HG03045 (cell line): ENCODE measurements at regions not wholly inside any gene's neighbourhood (a gene's known extent, or its start where the extent isn't known, plus 50 kb on each side); places are given as distances from the start of the nearest gene placed in this dataset.

Source experiments
- ATAC-seq: cut with Tn5 transposase; IDR thresholded peaks from one replicate; pipeline ENCODE4 v1.9.1; 2021; ENCODE audit warnings: mild to moderate bottlenecking, moderate library complexity; ENCODE audit not compliant: unreplicated experiment

DNA sequence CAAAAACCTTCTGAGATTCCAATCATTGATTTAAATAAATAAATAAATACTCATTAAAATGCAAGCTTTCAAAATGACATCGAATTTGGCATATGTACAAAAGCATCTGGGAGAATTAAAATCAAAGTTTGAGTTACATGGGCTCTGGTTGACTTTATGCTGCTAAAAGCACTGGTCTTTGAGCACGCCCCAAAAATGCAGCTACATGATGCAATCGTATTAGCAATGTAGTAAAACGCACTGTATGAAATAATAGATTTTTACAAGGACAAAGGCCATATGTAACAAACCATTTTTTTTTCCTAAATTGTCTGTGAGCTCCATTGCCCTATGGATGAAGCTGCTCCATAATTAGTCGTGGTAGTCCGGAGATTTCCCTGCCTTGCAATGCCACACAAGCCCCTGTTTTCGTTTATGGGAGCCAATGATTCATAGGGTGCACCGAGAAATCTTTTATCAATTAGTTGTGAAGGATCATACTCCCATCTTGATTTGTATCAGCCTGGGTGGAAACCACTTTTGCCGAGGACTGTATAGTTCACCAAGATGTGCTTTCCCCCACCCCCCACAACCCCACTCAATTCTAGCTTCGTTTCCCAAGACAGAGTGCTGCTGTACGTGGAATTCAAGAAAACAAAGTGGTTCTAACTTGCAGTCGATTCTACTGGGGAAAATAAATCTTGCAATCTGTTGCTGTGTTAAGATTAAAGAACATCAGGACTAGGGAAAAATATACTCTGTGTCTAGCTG lies 268.4 kb downstream of the IRS1 start:
- no peak for ATAC-seq

DNA sequence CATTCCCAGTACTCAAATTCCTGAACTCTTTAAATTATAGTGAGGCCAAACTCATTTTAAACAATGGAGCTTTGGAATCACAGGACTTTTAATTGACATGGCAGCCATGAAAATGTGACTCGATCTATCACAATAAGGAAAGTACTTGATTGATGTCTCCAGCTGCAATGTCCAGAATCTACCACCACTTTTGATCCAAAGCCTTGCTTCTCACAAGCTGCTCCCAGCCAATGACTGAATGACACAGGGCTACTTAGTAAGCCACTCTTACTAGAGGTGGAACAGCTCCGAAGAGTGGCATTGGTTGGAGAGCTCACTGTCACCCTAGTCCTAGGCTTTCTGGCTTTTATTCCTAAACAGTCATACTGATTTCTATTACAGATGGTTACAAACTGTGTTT lies 270.1 kb downstream of the IRS1 start:
- no peak for ATAC-seq

DNA sequence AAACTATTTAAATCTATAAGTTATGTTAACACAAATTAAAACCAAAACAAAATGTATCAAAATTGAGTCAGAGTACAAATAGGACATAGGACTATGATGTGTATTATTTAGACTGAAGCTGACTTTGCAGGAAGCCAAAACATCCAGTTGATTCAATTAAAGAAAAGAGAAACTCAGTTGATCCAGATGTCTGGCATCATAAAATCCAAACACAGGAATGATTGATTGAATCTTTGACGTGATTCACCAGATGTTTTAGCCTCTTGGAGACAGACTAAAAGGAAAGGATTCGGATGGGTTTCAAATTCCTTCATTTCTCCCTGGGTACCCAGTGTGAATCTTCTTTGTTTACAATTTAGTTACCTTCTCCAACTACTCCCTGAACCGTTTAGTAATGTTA lies 272.9 kb downstream of the IRS1 start:
- ATAC-seq = no peak

DNA sequence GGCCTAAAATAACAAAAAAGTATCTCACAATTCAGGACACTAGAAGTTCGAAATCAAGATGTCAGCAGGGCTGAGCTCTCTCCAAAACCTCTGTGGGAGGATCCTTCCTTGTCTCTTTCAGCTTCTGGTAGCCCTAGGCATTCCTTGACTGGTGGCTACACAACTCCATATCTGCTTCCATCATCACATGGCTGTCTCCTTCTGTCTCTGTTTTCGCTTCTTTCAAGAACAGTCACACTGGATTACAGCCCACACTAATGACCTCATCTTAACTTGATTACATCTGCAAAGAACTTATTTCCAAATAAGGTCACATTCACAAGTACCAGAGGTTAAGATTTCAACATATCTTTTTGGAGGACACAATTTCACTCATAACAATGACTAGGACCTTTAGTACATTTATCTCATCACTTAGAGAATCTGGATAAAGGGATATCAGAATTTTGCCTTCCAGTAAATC lies 275.2 kb downstream of the IRS1 start:
- no peak for ATAC-seq

DNA sequence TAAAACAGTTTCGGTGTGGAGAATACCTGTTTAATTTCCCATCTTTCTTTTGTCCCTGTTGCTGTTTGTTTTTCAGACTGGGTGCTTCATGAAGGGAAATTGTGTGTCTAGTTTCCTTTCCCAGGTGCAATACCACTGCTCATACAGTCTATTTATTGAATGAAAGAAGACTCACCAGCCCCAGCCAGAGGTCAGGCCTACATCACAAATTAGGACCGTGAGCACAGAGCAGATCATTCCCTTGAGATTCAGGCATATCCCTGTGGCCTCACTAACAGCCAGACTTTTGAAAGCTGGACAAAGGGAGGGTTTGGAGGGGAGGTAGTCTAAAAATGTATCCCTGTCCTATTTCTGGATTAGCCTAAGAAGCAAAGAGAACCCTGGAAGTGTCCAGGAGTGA lies 278.9 kb downstream of the IRS1 start:
- no peak for ATAC-seq

DNA sequence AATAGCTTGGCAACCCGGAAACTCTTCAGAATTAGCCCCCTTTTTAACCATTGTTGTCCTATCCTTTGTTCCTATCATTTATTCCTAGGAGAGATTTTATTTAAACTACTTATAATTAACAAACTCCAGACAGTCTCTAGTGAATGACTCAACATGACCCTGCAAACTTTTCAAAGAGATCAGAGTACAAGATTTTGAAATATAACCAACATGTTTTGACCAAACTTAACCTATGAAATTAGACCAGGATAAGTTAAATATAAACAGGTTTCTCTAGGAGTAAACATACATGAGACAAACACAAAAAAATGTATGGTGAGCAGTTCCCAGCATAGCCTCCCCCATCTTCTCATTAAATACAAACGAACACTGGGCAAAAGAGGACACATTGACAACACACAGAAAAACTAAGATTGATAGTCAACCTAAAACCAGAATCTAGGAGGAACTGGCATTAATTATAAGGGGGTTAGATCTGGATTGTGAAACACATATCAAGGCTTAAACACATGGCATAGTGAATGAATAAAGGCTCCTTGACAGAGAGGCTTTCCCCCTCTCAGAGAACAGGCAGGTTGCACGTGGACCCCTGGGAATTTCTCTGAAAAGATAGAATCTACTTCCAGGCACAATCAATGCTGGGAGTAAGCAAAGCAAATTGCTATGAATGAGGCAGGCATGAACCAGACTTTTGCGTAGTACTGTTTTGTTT lies 284.1 kb downstream of the IRS1 start:
- no peak for ATAC-seq

DNA sequence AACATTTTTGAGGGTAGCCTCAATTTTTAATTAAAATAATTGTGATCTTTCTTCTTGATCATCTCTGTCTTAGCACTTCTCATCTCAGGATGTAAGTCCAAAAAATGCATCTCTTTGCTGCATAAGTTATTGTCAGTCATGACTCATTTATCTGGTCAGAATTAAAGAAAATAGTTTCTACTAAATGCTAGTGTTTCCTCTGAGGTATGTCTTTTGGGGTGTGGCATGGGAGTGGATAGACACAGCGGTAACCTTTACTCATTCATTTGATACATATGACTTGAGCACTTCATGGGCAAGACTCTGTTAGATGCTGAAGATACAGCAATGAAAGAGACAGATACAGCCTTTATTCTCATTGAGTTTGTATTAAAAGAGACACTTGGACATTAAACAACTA lies 284.7 kb downstream of the IRS1 start:
- no peak for ATAC-seq

DNA sequence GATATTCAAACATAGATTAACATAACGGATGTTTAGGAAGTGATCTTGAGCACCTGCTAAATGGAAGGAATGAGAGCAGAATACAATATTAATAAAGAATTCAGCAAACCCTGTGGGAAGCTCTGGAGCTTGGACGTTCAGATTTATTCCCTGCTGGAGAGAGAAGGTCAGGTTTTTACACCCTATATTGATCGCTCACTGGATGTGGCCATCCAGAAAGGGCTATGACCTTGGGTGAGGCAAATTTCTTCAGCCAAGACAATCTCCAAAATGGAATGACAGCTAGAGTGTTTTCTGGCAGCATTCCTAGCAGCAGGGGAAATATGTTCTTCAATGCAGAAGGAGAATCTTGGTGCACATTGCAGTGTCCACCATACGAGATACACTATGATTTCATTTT lies 288.3 kb downstream of the IRS1 start:
- no peak for ATAC-seq

DNA sequence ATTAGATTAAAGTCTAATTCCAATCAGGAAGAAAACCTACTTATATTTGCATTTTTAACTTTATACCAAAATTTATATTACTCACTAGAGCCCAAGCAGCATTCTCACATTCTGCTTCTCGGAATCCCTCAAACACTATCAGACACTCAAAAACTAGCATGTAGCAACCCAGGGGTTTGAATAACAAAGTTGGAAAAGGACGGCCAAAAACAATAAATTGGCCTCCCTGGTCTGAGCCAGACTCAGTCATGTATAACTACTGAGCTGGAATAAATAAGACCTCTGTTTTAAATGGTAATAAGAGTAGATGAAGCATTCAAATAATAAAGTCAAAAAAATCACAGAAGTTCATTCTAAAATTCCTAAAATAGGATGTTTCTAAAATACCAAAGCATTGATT lies 290.9 kb downstream of the IRS1 start:
- ATAC-seq = no peak

DNA sequence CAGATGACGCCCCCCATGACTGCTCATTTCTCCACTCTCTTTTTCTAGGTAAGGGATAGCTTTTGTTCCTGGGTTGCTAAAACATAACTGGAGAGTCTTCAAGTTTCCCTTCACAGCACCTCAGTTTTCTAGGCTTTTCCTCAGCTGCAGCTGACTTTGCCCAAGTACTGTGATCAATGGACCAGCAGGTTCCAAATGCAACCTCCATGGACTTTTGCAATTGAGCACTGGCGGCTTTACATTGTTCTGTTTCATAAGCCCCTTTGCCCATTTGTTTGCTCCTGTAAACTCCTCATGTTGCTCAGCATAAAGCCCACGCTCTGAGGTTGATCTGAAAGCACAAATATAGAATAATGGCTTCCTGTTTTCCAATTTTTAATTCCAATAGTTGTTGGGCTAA lies 291.6 kb downstream of the IRS1 start:
- no peak for ATAC-seq

DNA sequence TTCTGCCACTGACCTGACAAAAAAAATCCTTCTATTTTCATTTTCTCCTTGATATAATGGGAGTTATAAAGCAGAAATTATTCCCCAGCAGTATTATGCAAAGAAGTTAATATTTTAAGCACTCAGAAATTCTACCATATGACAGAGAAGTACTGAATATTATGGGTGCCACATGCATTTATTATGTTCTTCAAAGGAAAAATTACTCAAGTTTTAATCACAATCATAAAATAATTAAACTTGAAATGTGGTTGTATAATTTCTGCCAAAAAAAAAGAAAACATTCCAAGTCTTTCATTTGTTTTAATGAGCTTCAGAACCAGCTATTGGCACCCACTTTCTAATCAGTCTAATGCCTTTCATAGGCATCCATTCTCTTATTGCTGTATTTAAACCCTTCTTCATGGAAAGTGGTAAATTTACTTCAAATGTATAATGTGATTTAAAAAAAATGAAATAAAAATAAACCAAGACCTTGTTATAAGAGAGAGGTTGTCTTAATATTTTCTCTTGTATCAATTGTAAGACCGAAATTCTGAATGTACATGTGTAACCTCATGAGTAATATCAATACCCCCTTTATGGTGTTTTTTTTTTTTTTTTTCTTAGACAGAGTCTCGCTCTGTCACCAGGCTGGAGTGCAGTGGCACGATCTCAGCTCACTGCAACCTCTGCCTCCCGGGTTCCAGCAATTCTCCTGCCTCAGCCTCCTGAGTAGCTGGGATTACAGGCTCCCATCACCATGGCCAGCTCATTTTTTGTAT lies 302.3 kb downstream of the IRS1 start:
- ATAC-seq = no peak

DNA sequence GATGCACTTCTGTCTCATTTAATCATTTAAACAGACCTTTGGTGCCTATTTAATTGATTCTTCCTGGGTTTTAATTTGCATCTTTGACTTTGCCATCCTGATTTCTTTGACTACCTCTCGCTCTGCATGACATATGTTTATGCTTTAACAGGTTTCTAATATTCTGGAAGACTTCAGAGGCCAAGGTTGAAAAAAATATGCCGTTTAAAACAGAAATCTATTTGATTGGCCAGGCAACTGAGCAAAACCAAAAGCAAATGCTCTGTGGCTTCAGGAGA lies 303.4 kb downstream of the IRS1 start:
- no peak for ATAC-seq

DNA sequence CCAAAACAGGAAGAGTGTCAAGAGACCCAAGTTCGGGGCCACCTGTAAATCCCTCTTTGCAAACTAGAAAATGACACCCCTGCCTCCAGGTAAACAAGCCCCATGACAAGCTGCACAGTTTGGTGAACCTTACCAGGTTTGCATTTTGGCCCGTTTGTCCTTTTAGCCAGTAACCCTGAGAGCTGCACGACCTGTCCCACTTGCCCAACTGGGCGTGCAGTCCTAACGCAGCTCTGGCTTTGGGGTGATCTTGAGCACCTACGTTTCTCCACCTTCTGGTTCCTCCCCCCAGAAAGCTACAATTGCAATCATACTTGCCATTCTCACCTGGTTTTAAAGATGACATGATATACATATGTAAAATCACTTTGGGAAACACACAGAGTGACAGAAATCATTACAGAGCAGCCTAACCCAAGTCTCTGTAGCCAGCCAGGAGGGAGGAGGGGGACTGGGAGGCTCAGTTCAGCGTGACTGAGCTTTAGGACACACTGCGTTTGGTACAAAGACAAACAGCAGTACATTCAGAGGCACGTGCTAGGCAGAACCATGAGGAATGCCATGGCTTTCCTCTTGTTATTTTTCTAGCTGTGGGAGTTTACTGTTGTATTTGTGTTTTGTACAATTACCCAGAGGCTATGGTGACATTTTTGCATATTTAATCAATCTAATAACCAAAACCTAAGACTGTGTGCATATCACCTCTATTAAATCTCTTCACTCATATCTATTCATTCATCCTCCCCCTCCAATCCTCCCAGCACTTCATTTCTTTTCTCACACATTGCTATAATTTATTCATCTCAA lies 304.0 kb downstream of the IRS1 start:
- ATAC-seq = no peak

DNA sequence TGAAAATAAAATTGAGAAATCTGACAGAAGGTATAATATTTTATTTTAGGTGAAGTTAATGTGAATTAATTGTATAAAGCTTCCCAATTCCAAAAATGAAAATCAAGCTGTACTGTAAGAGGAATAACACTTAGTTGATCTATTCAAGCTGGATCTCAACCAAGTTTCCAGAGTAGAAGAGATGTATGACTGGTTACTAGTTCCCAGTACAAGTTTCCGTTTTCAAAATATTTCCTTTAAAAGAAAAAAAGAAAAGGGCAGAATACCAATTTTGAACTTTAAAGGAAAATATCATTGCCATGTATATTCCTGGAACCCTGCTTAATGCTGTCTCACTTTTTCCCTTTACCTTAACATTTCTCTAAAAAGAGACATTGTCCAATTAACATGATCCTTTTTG lies 308.5 kb downstream of the IRS1 start:
- ATAC-seq = no peak

DNA sequence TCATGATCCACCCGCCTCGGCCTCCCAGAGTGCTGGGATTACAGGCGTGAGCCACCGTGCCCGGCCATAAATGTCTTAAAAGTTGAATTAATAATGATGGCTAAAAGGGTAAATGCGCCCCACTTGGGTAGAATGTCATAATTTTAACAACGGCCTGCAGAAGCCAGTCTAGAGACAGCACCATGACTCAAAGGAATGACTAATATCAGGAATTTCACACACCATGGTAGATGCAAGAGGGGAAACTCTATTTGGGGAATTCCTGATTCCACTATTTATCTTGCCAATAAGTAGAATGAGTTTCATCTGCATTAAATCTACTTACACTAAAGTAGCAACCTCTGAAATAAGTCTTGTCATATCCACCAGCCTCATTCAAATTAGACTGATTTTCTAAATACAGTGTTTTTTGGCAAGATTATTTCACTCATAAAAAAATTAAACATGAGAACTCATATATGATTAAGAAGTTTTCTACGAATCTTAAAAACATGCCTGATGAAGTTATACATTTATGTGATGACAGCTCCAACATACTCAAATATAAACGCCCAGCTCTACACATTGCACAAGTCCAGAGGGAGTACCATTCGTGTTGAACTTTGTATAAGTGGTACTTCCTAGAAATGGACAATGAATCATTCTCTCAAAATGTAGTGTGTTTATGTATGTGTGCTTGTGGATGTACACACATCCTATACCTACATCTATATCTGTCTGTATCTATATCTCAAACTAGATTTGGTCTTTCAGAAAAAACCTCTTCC lies 309.7 kb downstream of the IRS1 start:
- ATAC-seq = peak; percentile 61

DNA sequence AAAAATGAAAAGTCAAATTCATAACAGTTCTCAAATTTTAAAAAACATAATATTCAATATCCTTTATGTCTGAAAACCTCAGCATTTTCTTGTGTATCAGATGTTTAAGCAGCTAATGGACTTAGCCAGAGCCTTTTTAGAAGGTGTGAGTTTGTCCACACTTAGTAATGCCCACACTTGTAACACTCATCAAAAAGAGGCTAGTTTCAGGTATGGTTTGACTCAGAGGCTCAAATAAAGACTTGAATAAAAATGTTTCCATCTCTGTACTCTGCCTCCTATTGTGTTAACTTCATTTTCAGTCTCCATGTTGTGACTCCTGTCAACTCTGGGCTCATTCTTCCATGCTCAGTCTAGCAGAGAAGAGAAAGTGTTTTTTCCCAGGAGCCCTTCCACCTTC lies 311.6 kb downstream of the IRS1 start:
- no peak for ATAC-seq

DNA sequence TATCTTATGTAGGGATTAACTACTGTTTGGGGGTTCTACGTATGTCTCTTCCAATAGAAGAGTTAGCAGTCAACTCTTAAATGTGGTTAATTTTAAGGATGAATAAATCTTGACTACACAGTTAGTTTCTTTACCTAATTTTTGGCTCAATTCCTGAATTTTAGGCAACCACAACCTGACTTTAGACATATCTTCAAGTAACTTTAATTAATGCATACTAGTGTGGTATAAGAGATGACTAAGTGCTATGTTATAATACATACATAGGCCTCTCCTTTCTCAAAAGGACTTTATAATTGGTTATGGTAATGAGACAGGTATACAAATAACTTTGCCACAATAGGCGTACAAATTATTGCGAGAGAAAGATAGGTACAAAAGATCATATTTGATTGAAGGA lies 312.0 kb downstream of the IRS1 start:
- no peak for ATAC-seq

DNA sequence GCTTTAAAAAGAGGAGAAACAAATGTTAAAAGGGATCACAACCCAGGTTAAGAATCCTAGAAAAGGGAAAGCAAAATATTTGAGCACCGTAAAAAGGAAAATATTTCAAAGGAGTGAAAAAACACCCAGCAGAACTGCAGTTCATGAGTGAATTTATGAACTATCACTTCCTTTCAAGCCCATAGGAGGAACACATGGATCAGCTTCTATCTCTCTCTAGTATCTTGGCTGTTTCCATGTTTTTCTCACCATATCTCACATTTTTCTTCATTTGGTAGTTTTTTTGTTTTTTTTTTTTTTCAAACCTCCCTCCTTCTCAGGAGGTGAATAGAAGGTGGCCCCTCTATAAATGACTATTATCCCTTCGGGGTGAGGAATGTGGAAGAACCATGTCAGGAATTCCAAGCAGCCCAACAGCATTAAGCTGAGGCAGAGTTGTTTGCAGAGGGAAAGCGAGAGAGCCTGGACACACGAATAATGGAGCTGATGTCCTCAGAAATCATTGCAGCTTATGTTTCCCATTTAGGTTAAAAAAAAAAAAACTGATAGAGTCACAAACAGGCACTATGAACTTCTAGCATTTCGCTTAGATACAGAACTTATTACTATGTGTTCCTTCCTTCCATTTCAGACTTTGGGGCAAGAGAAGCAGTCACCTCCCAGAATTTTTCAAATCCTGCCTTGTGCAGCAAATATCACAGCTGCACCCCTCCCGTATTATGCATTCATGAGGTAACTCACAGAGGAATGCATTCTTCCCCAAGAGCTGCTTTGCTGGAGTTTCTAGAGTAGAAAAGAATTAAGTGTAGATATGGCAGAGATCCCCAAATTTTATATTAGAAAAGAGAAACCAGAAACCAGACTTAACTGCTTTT lies 315.6 kb downstream of the IRS1 start:
- ATAC-seq = no peak

DNA sequence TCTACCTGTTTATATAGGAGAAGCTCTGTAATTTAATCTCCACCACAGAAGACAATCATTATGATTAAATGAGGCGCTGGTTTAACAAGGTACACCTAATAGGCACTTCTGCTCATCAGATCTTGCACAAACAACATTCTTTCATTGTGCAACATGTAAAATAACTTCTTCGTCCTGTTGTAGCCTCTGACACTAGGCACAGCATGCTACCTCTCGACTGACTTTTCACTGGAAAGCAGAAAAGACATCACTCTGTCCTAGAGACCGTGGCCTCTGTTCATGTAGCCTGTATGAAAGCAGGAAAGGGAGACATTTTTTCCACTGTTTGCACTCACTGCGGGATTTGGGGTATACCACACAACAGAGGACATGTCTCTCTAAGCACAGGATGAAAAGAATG lies 316.5 kb downstream of the IRS1 start:
- ATAC-seq = no peak
